ENCODE measurements at regions not wholly inside any gene's neighbourhood (a gene's known extent, or its start where the extent isn't known, plus 50 kb on each side); places are given as distances from the start of the nearest gene placed in this dataset.

- no peaks in the 10 kb centered on the region for H3K27me3 ChIP-seq
- H2AFZ ChIP-seq: no peak overlapping the region
- no peak overlapping the region for H3K4me3 ChIP-seq
- no peak for DNase-seq (ENCODE audit: low spot score)
- no peak overlapping the region for H3K4me2 ChIP-seq
- H3K9me3 ChIP-seq (ENCODE audit: low read depth): no peaks in the 10 kb centered on the region
- 90% methylated on average over 3 of the region's 3 CpGs for WGBS (ENCODE audit: low lambda C conversion rate, missing lambda C conversion rate)
- TF ChIP-seq CTCF (IDR thresholded peaks at IDR 0.05; ENCODE audit: poor library complexity) (no peak), EZH2phosphoT487 (IDR thresholded peaks at IDR 0.05; ENCODE audit: low read depth, severe bottlenecking, unreplicated experiment) (no peak), EZH2 (IDR thresholded peaks at IDR 0.05; ENCODE audit: borderline replicate concordance) (no peak)
- no peaks in the 10 kb centered on the region for H3K79me2 ChIP-seq
- no peaks in the 10 kb centered on the region for H3K36me3 ChIP-seq (replicated peaks; ENCODE audit: insufficient read depth, low read depth)
- H3K27ac ChIP-seq: no peak overlapping the region
- no peaks in the 10 kb centered on the region for H3K4me1 ChIP-seq (ENCODE audit: insufficient read depth)
- H4K20me1 ChIP-seq (ENCODE audit: insufficient read depth, poor library complexity, severe bottlenecking): no peaks in the 10 kb centered on the region
- no peaks in the 10 kb centered on the region for H3K9me2 ChIP-seq (replicated peaks; ENCODE audit: insufficient read depth)
Measured at GRCh38 chr2:81528852-81529480, 1224.4 kb upstream of the LRRTM1 start.

- H2AFZ ChIP-seq: no peak overlapping the region
- no peak overlapping the region for H3K4me3 ChIP-seq
- H3K4me1 ChIP-seq (ENCODE audit: insufficient read depth): no peaks in the 10 kb centered on the region
- no peaks in the 10 kb centered on the region for H3K9me3 ChIP-seq (ENCODE audit: low read depth)
- TF ChIP-seq EZH2phosphoT487 (IDR thresholded peaks at IDR 0.05; ENCODE audit: low read depth, severe bottlenecking, unreplicated experiment) (no peak), CTCF (IDR thresholded peaks at IDR 0.05; ENCODE audit: poor library complexity) (no peak), EZH2 (IDR thresholded peaks at IDR 0.05; ENCODE audit: borderline replicate concordance) (no peak)
- no peaks in the 10 kb centered on the region for H3K36me3 ChIP-seq (replicated peaks; ENCODE audit: insufficient read depth, low read depth)
- H3K79me2 ChIP-seq: no peaks in the 10 kb centered on the region
- no peaks in the 10 kb centered on the region for H4K20me1 ChIP-seq (ENCODE audit: insufficient read depth, poor library complexity, severe bottlenecking)
- no peaks in the 10 kb centered on the region for H3K9me2 ChIP-seq (replicated peaks; ENCODE audit: insufficient read depth)
- WGBS (ENCODE audit: low lambda C conversion rate, missing lambda C conversion rate): 80% methylated on average over 2 of the region's 2 CpGs
- no peak overlapping the region for H3K27ac ChIP-seq
- no peak for DNase-seq (ENCODE audit: low spot score)
- no peak overlapping the region for H3K4me2 ChIP-seq
- H3K27me3 ChIP-seq: no peaks in the 10 kb centered on the region
Measured at GRCh38 chr2:81523344-81523743, 1218.8 kb upstream of the LRRTM1 start.

GRCh38 chr2:81513328-81513727 lies 1208.8 kb upstream of the LRRTM1 start:
- 76% methylated on average over 2 of the region's 2 CpGs for WGBS (ENCODE audit: low lambda C conversion rate, missing lambda C conversion rate)
- H4K20me1 ChIP-seq (ENCODE audit: insufficient read depth, poor library complexity, severe bottlenecking): no peaks in the 10 kb centered on the region
- no peaks in the 10 kb centered on the region for H3K36me3 ChIP-seq (replicated peaks; ENCODE audit: insufficient read depth, low read depth)
- H3K79me2 ChIP-seq: no peaks in the 10 kb centered on the region
- no peak overlapping the region for H3K4me3 ChIP-seq
- no peak overlapping the region for H2AFZ ChIP-seq
- H3K4me2 ChIP-seq: no peak overlapping the region
- H3K9me3 ChIP-seq (ENCODE audit: low read depth): no peaks in the 10 kb centered on the region
- no peak overlapping the region for H3K27ac ChIP-seq
- TF ChIP-seq EZH2phosphoT487 (IDR thresholded peaks at IDR 0.05; ENCODE audit: low read depth, severe bottlenecking, unreplicated experiment): no peak
- no peak for TF ChIP-seq EZH2 (IDR thresholded peaks at IDR 0.05; ENCODE audit: borderline replicate concordance)
- no peak for TF ChIP-seq CTCF (IDR thresholded peaks at IDR 0.05; ENCODE audit: poor library complexity)
- no peaks in the 10 kb centered on the region for H3K4me1 ChIP-seq (ENCODE audit: insufficient read depth)
- no peaks in the 10 kb centered on the region for H3K9me2 ChIP-seq (replicated peaks; ENCODE audit: insufficient read depth)
- no peak for DNase-seq (ENCODE audit: low spot score)
- H3K27me3 ChIP-seq: no peaks in the 10 kb centered on the region
